ENCODE measurements at regions not wholly inside any gene's neighbourhood (a gene's known extent, or its start where the extent isn't known, plus 50 kb on each side); places are given as distances from the start of the nearest gene placed in this dataset.

- TF ChIP-seq CTCF (IDR thresholded peaks at IDR 0.05; ENCODE audit: low read depth, low read length, poor library complexity, severe bottlenecking) (no peak), EZH2phosphoT487 (IDR thresholded peaks at IDR 0.05; ENCODE audit: borderline replicate concordance, low read length) (no peak)
Measured at GRCh38 chr2:107323946-107324565, 438.1 kb upstream of the ST6GAL2 start.
